ENCODE measurements at regions not wholly inside any gene's neighbourhood (a gene's known extent, or its start where the extent isn't known, plus 50 kb on each side); places are given as distances from the start of the nearest gene placed in this dataset.

DNA sequence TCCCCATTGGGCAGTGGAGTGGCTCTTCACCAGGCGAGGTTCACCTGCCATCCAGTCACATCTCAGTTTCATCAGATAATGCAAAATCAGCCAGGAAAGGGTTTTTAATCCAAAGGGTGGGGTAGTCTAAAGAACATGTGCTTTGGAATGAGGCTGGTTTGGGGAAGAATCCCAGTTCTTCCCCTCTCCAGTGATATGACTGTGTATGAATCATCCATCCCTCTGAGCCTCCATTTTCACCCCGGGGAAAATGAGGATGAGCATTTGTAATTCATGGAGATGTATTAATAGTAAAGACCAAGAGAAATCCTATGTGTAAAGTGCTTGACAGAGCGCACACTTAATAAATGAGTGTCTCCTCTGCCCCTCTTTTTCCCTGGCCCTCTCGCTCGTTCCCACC lies 215.1 kb upstream of the FGGY start:
- DNase-seq (ENCODE audit: low spot score): no peak

DNA sequence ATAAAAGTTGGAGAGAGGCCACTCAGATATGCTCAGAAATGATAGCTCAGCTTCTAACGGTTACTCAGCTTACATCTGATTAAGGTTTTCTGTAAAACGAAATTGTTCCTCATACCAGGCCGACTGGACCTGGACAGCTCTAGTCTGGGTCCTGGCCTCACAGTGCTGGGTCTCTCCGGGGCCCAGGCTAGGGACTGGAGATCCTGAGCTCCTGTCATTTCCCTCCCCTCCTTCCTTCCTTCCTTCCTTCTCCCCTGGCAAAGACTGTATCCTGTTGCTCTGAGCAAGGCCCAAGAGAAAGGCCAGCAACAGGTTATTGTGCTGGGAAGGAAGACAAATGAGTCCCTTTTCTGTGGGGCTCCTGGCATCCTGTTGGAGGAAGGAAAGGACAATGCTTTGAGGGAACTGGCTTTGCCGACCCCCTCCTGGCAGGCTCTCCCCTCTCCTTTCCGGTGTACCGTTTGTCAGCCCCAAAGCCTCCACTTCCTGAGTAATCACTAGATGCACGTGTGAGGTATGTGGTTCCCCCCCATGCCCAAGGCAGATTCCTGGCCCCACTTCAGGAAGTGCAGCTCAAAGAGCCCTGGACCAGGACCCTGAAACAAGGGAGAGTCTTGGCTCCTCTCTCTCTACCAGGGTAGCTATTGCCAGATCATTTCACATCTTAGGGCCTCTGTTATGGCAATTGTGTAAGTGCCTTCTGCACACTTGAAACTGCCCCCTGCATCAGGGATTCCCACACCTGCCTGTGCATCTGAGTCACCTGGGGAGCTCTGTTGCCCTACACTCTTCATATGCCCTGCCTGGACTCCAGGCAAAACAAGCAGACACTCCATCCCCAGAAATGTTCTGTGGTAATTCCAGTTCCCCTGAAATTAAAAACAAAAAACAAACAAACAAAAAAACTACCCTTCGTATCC lies 212.7 kb upstream of the FGGY start:
- peak; percentile 63 for DNase-seq (ENCODE audit: low spot score)

DNA sequence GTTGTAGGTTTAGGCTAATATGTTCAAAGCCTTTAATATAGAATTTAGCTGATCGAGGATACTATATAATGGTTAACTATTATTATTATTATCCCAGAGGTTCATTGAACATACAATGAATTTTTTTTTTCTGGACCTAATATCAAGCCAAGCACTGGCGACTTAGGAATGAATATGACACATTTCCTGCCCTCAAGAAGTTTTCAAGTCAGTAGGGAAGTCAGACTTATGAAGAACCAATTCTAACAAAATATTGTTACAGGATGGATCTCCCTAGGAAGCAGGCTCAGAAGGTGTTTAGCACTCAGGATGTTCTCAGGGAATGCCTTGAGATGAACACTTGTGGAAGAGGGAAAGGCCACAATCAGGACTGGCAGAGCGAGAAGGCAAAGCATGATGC lies 211.8 kb upstream of the FGGY start:
- DNase-seq (ENCODE audit: low spot score): no peak

DNA sequence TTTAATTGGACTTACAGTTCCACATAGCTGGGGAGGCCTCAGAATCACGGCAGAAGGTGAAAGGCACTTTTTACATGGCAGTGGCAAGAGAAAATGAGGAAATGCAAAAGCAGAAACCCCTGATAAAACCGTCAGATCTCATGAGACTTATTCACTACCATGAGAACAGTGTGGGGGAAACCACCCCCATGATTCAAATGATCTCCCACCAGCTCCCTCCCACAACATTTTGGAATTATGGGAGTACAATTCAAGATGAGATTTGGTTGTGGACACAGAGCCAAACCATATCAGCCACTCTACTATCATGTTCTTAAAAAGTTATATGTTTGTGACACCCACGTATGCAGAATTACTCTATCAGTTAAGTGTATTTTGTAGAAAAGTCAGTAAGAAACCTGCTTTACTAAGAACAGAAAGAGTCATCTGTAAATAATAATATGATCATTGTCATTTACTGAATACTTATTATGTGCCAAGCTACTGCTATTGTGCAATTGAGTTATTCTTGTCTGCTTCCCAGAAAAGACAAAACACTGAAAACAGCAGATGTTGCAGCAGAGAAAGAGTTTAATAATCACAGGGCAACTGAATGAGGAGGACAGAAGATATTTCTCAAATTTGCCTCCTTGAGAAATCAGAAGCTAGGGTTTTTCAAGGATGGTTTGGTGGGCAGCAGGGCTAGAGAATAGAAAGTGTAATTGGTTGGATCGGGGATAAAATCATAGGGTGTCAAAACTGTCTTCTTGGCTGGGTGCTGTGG lies 207.7 kb upstream of the FGGY start:
- no peak for DNase-seq (ENCODE audit: low spot score)

DNA sequence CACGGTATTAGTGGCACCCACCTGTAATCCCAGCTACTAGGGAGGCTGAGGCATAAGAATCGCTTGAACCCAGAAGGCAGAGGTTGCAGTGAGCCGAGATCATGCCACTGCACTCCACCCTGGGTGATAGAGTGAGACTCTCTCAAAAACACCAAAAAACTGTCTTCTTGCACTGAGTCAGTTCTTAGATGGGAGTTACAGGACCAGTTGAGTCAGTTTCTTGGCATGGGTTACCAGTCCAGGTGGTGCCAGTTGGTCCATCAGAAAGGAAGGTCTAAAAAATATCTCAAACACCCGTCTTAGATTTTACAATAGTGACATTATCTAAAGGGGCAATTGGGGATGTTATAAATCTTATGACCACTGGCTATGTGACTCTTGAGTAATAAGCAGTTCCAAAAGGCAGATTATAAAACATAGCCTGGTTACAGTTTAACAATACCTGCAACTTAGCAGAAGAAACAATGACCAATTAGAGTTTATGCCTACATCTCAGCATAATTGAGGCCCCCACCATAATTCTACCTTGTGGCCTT lies 206.9 kb upstream of the FGGY start:
- DNase-seq (ENCODE audit: low spot score): no peak

DNA sequence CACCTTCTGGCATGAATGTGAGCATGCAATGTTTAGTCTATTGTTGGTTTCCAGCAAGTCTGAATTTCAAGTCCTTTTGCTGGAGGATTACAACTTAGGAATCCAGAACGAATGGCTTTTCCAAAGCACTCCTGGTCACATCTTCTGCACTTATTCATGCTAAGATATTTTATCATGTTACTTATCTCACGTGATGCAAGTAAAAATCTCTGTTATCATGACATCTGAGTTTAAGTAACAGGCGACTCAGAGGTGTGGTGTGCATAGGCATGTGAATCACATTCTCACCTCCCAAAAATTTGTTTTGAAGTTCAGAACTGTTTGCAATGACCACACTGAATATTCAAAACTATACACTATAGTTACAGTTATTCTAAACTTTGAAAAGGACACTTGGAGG lies 204.8 kb upstream of the FGGY start:
- no peak for DNase-seq (ENCODE audit: low spot score)

DNA sequence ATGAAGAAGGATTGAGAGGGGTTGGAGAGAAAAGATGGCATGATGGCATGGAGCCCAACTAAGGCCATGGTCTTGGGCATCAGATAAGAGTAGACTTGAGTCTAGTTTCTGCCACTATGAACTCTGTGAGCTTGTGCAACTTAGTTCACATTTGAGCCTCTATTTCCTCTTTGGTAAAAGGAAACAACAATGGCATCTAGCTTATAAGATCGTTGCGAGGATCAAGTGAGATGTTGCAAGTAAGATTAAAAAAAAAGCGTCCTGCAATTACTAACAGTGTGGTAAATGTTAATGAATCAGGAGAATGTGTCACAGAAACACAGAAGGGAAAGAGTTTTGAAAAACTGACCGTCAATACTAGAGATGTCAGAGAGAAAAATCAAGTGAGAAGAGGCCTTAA lies 202.9 kb upstream of the FGGY start:
- no peak for DNase-seq (ENCODE audit: low spot score)

DNA sequence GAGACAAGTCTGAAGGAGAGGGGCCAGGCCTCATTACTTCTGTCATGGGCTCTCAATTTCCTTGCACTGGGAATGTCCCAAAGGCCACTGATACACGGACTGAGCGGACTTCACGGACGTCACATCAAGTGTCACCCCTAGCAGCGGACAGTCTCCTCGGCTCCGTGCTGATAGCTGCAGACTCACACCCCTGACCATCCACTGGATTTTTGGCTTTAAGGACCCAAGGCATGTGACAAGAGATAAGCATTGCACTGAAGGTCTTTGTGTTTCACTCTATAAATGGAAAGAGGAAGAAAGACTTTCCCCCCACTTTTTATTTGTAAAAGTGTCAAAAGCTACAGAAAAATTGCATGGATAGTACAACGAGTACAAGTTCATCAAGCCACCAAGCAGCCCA lies 200.4 kb upstream of the FGGY start:
- no peak for DNase-seq (ENCODE audit: low spot score)

DNA sequence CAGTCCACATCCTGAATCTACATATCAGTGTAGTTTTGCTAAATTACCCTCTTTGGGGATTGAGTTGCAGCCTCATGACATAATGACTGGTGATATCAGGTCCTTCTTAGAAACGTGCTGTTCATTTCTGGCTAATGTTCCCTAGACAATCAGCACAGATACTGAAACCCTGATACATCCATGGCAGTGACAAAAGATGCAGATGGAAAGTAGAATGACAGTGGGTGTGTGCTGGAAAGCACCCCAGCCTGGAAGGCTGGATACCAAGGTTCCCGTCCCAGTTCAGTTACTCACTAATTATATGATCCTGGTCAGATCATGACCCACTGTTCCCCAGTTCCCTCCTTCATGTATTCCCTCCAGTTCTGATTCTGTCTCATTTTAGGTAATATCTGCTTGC lies 198.2 kb upstream of the FGGY start:
- no peak for DNase-seq (ENCODE audit: low spot score)

DNA sequence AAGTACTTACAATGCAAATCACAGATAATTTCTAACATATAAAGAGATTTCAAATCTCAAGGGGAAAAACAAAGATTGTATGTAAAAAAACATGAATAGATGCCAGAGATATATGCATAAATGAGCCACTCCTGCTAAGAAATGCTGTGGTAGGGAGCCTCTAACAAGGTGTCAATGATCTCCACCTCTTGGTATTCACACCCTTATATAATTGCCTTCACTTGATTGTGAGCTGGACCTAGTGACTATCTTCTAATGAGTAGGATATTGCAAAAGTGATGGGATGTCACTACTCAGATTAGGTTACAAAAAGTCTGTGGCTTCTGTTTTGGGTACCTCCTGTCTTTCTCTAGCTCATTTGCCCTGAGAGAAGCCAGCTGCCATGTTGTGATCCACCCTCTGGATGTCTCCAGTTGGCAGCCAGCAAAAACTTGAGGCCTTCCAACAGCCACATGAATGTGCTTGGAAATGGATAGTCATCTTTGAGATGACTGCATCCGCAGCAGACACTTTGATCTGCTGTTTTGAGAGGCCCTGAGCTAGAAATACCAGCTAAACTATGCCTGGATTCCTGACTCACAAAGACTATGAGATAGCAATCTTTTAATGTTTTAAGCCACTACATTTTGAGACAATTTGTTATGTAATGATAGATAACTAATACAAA lies 196.1 kb upstream of the FGGY start:
- DNase-seq (ENCODE audit: low spot score): no peak

DNA sequence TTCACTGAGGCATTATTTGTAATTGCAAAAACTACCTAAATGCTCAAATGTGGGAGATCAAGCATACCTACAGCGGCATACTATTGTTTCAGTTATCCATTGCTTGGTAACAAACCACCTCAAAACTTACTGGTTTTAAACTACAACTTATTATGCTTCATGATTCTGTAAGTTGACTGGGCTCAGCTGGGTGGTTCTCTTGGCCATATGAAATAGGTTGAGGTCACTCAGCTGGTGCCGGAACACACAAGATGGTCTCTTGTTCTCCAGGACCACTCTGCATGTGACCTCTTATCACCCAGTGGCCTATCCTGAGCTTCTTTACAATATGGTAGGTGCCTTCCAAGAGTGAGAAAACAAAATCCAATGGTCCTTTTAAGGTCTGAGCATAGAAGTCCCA lies 195.4 kb upstream of the FGGY start:
- DNase-seq (ENCODE audit: low spot score): no peak

DNA sequence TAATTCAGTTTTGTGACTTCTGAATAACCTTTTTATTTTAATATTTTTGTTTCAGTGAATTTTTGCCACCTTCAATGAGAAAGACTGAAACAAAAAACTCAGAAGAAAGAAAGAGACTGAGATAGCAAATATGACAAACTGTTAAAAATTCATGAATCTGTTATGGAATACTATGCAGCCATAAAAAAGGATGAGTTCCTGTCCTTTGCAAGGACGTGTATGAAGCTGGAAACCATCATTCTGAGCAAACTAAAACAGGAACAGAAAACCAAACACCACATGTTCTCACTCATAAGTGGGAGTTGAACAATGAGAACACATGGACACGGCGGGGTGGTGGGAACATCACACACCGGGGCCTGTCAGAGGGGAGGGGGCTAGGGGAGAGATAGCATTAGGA lies 193.4 kb upstream of the FGGY start:
- DNase-seq (ENCODE audit: low spot score): no peak

DNA sequence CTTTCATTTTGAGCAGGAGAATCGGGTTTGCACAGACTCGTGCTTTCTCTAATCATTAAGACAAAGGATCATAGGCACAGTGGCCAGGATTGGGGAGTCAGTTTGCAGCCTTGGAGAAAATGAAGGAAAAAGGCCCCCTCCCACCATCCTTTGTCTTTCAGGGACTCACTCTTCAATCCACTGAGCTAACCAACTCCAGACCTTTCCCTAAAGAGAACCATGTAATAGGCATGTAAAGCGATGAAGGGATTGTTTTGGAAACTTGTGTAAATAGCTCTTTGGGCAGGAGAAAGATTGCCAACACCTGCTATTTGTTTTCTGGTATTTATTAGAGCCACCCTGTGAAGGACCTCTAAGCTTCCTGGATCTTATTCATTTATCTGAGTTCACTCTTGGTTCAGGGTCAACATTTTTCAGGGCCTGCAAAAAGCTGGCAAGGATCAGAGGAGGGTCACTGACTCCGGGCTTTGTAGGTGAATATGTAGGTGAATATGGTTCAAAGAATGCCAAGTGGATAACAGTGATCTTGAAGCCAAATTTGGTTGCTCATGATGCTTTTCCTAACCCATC lies 192.6 kb upstream of the FGGY start:
- DNase-seq (ENCODE audit: low spot score): no peak

DNA sequence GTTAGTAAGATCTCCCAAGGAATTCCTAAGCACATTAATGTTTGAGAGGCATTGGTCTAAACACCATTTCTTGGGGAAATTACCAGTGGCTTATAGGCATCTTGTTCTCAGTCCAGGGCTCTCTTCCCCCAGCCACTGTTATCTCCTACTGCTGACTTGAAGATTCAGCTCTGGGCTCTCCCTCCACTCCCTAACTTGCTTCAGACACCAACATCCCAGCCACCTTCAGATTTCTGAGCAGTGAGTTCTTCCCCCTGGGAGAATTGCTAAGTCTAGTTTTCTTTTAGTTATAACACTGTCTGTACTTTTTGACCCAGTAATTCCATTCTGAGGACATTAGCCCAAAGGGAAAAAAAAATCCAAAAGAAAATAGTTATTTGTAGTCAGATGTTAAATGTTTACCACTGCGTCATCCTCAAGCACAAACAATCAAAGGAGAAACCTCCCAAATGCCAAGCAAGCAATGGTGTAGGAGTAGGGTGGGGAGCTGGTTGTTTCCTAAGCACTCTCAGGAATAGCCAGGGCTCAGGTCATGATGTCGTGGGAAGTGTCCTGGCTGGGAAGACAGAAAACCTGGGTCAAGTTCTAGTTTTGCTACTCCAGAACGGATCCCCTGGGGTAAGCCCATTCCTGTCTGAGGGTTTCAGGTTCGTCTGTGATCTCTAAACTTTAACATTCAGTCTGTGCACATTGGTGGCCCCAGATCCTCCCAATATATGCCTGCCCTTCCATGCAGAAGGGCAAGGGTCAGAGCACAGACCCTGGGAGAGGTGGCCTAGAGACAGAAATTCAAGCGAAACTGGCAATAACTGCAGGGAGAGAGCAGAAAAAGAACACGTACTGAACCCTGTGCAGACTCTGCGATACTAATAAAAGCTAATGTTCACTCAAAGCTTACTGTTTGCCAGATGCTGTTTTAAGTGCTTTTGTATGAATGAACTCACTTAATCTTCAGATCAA lies 191.1 kb upstream of the FGGY start:
- no peak for DNase-seq (ENCODE audit: low spot score)

DNA sequence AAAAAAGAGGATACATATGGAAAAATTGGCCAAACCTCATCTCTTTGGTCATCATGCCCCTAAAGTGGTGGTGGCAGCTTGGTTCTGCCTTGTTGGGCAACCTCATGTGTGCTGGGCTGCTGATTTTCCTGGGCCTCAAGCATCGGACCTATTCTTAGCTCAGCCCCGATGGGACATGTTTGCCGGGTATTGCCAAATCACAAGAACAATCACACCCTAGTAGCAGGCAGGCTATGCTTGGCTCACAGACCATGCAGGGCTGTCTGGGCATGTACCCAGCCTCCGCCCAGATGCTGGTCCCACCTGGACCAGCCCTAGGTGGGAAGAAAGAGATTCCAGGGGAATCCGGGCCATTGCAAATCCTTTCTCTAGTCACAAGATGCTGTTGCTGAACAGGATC lies 189.4 kb upstream of the FGGY start:
- no peak for DNase-seq (ENCODE audit: low spot score)

DNA sequence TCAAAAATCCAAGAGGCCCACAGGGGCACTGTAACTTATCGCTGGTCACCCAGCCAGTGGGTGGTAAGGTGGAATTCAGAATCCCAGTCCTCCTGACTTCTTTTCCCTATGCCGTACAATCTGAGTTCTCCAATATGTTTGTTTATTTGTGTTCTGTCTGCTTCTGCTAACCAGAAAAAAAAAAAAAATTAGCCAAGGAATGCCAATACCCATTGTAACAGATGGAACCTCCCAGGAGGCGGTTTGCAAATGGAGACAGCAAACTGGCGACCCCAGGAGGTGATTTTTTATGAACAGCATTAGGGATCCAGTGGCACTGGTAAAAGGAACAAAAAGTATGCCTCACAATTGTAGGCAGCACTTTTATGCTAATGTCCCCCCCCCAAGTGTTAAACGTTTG lies 189.0 kb upstream of the FGGY start:
- no peak for DNase-seq (ENCODE audit: low spot score)

DNA sequence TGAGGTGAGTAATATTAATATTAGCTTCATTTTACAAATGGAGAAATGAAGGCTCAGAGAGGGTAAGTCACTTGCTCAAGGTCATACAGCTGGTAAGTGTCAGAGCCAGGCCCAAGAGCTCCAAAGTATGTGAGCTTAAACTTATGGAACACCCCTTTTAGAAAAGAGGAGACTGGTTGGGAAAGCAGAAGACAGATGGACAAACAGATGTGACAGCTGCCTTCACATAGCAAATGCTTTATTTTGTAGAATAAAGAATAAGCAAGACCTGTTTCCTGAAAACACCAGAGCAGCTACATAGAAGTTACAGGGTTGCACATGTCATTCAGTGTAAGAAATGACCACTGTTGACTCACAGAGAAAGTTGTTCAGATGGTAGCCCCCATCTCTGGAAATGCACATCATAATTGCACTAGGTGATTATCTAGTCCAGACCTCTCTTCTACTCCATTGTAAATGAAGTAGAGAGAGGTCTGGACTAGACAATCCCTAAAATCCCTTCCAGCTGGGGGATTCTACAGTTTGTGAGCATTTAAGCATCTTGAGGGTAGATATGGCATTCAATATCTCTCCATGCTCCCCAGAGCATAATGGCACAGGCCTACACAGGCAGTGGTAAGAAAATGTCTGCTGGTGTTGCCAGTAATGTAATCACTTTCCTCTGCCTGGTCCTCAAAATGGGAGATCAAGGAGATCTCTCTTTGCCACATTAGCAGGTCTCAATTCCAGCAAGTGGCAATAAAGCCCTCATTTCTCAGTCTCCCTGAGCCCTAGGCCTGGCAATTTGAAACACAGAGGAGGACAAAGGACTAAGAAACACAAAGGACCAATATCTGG lies 188.2 kb upstream of the FGGY start:
- DNase-seq (ENCODE audit: low spot score): no peak

DNA sequence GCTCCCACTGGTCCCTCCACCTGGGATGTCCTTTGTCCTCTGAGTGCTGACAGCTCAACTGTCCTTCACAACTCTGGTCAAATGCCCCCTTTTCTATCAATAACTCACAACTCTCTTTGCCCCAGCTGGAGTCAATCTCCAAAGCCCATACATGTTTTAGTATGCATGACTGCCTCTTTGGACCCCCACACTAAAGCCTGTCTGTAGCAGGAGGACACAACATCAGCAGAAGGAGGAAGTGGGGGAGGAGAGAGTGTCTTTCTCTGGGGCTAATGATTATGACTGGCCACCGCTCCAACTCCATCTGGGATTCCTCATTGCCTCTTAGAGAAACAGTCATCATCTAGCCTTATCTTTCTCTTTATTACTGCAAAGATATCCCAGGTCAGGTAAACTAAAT lies 186.6 kb upstream of the FGGY start:
- DNase-seq (ENCODE audit: low spot score): no peak

DNA sequence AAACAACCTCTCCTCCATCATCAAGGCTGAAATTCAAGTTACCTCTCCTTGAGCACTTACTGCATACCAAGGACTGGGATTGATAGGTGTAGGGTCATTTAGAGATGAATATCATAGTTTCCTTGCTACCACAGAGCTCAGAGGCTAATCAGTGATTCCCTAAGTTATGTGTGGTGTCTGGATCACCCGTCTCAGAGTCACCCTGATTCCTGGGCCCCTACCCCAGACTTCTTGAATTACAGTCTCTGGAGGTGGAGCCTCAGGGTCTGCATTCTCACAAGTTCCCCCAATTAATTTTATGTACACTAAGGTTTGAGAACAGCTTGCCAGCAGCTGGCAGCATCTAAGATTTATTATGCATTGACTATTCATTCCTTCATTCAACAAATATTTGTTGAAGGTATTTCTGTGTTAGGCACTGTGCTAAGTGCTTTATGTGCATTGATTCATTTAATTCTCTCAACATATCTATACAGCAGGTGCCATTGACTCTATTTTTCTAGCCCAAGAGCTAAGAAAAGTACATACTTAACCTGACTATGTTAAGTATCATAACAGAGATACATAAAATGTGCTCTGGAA lies 182.9 kb upstream of the FGGY start:
- DNase-seq (ENCODE audit: low spot score): no peak

Measured in umbilical cord (tissue), 1 donor.